Liver (tissue), 8 donors: ENCODE measurements at regions not wholly inside any gene's neighbourhood (a gene's known extent, or its start where the extent isn't known, plus 50 kb on each side); places are given as distances from the start of the nearest gene placed in this dataset.

Source experiments
- DNase-seq: peaks from one replicate; pipeline ENCODE4 v3.0.0-alpha.2; 2017; ENCODE audit warnings: low spot score
- H3K27ac ChIP-seq, 2 donors: one replicate each; pipeline ENCODE4 v1.7.0; 2013; ENCODE audit warnings: inconsistent platforms in 2 of 2, low read length in 2 of 2, control low read depth in 1 of 2, low read depth in 1 of 2, mild to moderate bottlenecking in 1 of 2
- H3K27me3 ChIP-seq, 4 donors: one replicate each; pipeline versions ENCODE4 v1.6.1 to v1.7.0; 2013; ENCODE audit warnings: low read length in 3 of 4, inconsistent platforms in 1 of 4, mild to moderate bottlenecking in 1 of 4, moderate library complexity in 1 of 4; ENCODE audit not compliant: control insufficient read depth in 4 of 4, insufficient read depth in 4 of 4
- H3K36me3 ChIP-seq, 4 donors: one replicate each; pipeline versions ENCODE4 v1.6.1 to v1.7.0; 2013; ENCODE audit warnings: low read length in 3 of 4, mild to moderate bottlenecking in 3 of 4, low read depth in 1 of 4, moderate library complexity in 1 of 4; ENCODE audit not compliant: control insufficient read depth in 4 of 4, insufficient read depth in 3 of 4
- H3K4me1 ChIP-seq, 4 donors: one replicate each; pipeline versions ENCODE4 v1.6.1 to v1.7.0; 2013; ENCODE audit warnings: low read length in 3 of 4, mild to moderate bottlenecking in 3 of 4, moderate library complexity in 1 of 4; ENCODE audit not compliant: control insufficient read depth in 4 of 4, insufficient read depth in 4 of 4
- H3K4me3 ChIP-seq, 3 donors: one replicate each; pipeline versions ENCODE4 v1.6.1 to v1.7.0; 2013; ENCODE audit warnings: low read length in 3 of 3, control low read depth in 1 of 3, low read depth in 1 of 3, mild to moderate bottlenecking in 1 of 3
- H3K9ac ChIP-seq, 2 donors: one replicate each; pipeline ENCODE4 v1.7.0; 2013; ENCODE audit warnings: low read length in 2 of 2, mild to moderate bottlenecking in 2 of 2, moderate library complexity in 2 of 2, control low read depth in 1 of 2, low read depth in 1 of 2
- H3K9me3 ChIP-seq, 4 donors: one replicate each; pipeline versions ENCODE4 v1.6.1 to v1.7.0; 2013; ENCODE audit warnings: low read length in 3 of 4; ENCODE audit not compliant: control insufficient read depth in 4 of 4
- ATF3 ChIP-seq: IDR thresholded peaks from 2 replicates; pipeline ENCODE4 v1.6.1; 2016; ENCODE audit warnings: antibody characterized with exemption
- CTCF ChIP-seq: fragments of 150-350 bp; IDR thresholded peaks from 2 replicates; pipeline ENCODE4 v1.5.1; 2017; ENCODE audit warnings: improper control_type of control experiment, low read depth, low read length; ENCODE audit not compliant: missing input control
- EGR1 ChIP-seq, 2 donors: IDR thresholded peaks; 2 replicates each; pipeline ENCODE4 v1.6.1; 2016 to 2018; ENCODE audit warnings: antibody characterized with exemption in 2 of 2, low read depth in 2 of 2
- FOXA1 ChIP-seq: IDR thresholded peaks from 2 replicates; pipeline ENCODE4 v1.6.1; 2016; ENCODE audit warnings: antibody characterized with exemption
- FOXA2 ChIP-seq: IDR thresholded peaks from 2 replicates; pipeline ENCODE4 v1.6.1; 2016; ENCODE audit warnings: antibody characterized with exemption
- GABPA ChIP-seq, 2 donors: IDR thresholded peaks in 1 of 2; conservative IDR thresholded peaks in 1 of 2; 2 replicates each; pipeline ENCODE4 v1.6.1; 2016; ENCODE audit warnings: antibody characterized with exemption in 2 of 2, mild to moderate bottlenecking in 1 of 2, moderate library complexity in 1 of 2
- HNF4G ChIP-seq: IDR thresholded peaks from 2 replicates; pipeline ENCODE4 v1.6.1; 2016; ENCODE audit warnings: antibody characterized with exemption
- JUND ChIP-seq, 2 donors: IDR thresholded peaks; 2 replicates each; pipeline ENCODE4 v1.6.1; 2016; ENCODE audit warnings: antibody characterized with exemption in 2 of 2
- NR2F2 ChIP-seq: IDR thresholded peaks from 2 replicates; pipeline ENCODE4 v1.6.1; 2016; ENCODE audit warnings: antibody characterized with exemption
- RAD21 ChIP-seq, 2 donors: IDR thresholded peaks; 2 replicates each; pipeline ENCODE4 v1.6.1; 2016; ENCODE audit warnings: antibody characterized with exemption in 2 of 2, mild to moderate bottlenecking in 2 of 2
- REST ChIP-seq: IDR thresholded peaks from 2 replicates; pipeline ENCODE4 v1.6.1; 2016; ENCODE audit warnings: antibody characterized with exemption, mild to moderate bottlenecking
- RXRA ChIP-seq, 2 donors: IDR thresholded peaks; 2 replicates each; pipeline ENCODE4 v1.6.1; 2017 to 2018; ENCODE audit warnings: antibody characterized with exemption in 2 of 2, mild to moderate bottlenecking in 1 of 2
- SP1 ChIP-seq: IDR thresholded peaks from 2 replicates; pipeline ENCODE4 v1.6.1; 2018; ENCODE audit warnings: antibody characterized with exemption, mild to moderate bottlenecking
- TAF1 ChIP-seq: conservative IDR thresholded peaks from 2 replicates; pipeline ENCODE4 v1.6.1; 2016; ENCODE audit warnings: antibody characterized with exemption, mild to moderate bottlenecking
- YY1 ChIP-seq: IDR thresholded peaks from 2 replicates; pipeline ENCODE4 v1.6.1; 2016; ENCODE audit warnings: antibody characterized with exemption, mild to moderate bottlenecking
- ZBTB33 ChIP-seq: IDR thresholded peaks from 2 replicates; pipeline ENCODE4 v1.6.1; 2016; ENCODE audit warnings: antibody characterized with exemption
- WGBS: extraction: QIAGEN DNeasy Blood & Tissue Kit; methylation state at CpG from one replicate; pipeline ENCODE4 v1.1.7; 2013; 5-methylcytosine and 5-hydroxymethylcytosine counted together
- TF ChIP-seq, protein P1 (sequence below): IDR thresholded peaks from 2 replicates; pipeline ENCODE4 v1.6.1; 2016; ENCODE audit warnings: antibody characterized with exemption
- donor health status: healthy.
- donor health status: healthy.
- donor health status: healthy.
- donor health status: healthy.
- donor health status: healthy.

DNA sequence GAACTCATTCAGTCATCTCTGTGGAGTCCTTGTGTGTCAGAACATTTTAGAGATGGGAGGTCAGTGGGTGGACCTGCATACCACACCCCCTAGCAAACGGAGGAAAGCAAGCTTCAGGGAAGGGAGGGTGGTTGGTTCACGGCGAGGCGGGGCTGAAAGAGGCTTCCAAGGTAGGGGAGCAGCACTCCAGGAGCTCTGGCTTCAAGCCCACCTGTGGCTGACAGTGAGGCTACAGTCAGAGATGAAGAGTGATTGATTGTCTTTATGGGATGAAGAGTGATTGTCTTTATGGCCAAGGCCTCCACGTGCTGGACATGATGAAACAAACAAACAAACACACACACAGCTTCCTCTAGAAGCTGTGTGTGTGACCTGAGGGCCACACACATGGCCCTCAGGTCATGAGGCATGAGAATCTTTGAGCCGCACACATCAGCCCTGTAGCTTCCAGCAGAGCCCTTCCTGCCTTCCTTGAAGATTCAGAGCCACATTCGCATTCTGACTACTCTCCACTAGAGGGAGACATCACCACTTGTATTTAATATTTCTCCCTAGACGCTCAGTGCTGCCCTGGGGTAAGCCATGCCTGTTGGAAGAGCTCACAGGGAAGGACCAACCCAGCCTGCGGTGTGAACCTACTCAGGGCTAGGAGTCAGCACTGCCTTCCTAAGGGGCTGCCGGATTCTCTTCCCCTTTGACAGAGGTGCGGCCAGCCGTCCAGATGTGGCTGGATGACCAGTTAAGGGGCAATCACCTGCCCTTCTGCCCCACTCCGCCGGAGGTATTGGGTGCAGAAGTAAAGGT lies 54.4 kb upstream of the KCNA1 start:
- Histone ChIP-seq H3K27ac (no peak overlapping the region), H3K27me3 (no peaks in the 10 kb centered on the region), H3K9ac (no peak overlapping the region), H3K4me3 (no peak overlapping the region), H3K4me1 (peaks cover 0 to 14% (median 8%) of the 10 kb centered on the region in 4 donors), H3K36me3 (no peaks in the 10 kb centered on the region), H3K9me3 (no peaks in the 10 kb centered on the region)
- no peak for TF ChIP-seq FOXA2
- peak; percentile 79 to 87 for TF ChIP-seq RAD21 (IDR thresholded peaks at IDR 0.05)
- TF ChIP-seq JUND (IDR thresholded peaks at IDR 0.05), result no peak
- no peak for TF ChIP-seq ZBTB33
- peak; percentile 82 for TF ChIP-seq CTCF
- TF ChIP-seq REST, result no peak
- DNase-seq, result peak; percentile 46
- 49% methylated on average over 14 of the region's 14 CpGs for WGBS

- Histone ChIP-seq H3K27me3 (no peaks in the 10 kb centered on the region), H3K4me3 (no peak overlapping the region), H3K9me3 (no peaks in the 10 kb centered on the region), H3K36me3 (no peaks in the 10 kb centered on the region), H3K4me1 (peaks cover 0 to 14% (median 8%) of the 10 kb centered on the region in 4 donors), H3K27ac (no peak overlapping the region), H3K9ac (no peak overlapping the region)
- DNase-seq, result no peak
- WGBS, result 81% methylated on average over 5 of the region's 5 CpGs
- TF ChIP-seq GABPA (IDR thresholded peaks at IDR 0.05 in 1 of 2, conservative IDR thresholded peaks at IDR 0.05 in 1 of 2) (no peak), ZBTB33 (no peak), JUND (IDR thresholded peaks at IDR 0.05) (no peak), HNF4G (no peak), TAF1 (no peak), RAD21 (IDR thresholded peaks at IDR 0.05) (no peak), FOXA2 (no peak), NR2F2 (no peak), EGR1 (IDR thresholded peaks at IDR 0.05; ENCODE audit: low read depth in 2 of 2) (no peak), RXRA (IDR thresholded peaks at IDR 0.05) (no peak), SP1 (no peak), ATF3 (no peak), YY1 (no peak), FOXA1 (no peak), CTCF (no peak)
- TF ChIP-seq, protein P1, sequence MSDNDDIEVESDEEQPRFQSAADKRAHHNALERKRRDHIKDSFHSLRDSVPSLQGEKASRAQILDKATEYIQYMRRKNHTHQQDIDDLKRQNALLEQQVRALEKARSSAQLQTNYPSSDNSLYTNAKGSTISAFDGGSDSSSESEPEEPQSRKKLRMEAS, result no peak
Observed at GRCh38 chr12:4856596-4856995, 53.1 kb upstream of the KCNA1 start.
